GM19240 (cell line): ENCODE measurements at regions not wholly inside any gene's neighbourhood (a gene's known extent, or its start where the extent isn't known, plus 50 kb on each side); places are given as distances from the start of the nearest gene placed in this dataset.
"Not testable (repeated sequence)": the region's sequence is repeated elsewhere in the genome, so short reads cannot be mapped to it uniquely, and the experiment has no call there.

Experiments used
- DNase-seq: peaks from one replicate; pipeline ENCODE4 v3.0.0; 2011; ENCODE audit warnings: low spot score; ENCODE audit not compliant: insufficient read length

- DNase-seq: no peak
Measured at GRCh38 chr7:10439027-10439426, 534.6 kb upstream of the PHF14 start.

DNA sequence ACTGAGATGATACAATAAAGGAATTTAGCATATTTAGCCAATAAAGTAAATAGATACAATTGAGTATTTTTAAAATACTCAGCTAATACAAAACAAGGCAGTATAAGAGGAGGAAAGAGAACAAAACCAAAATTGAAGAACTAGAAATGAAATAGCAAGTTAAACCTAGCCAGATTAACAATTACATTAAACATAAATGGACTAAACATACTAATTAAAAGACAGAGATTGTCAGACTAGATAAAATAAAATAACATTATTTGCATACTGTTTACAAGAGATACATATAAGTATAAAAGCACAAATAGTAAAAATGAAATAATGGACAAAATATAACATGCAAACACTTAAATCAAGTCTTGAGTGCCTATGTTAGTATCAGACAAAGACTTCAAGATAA is 517.7 kb upstream of the PHF14 start:
- no peak for DNase-seq

DNA sequence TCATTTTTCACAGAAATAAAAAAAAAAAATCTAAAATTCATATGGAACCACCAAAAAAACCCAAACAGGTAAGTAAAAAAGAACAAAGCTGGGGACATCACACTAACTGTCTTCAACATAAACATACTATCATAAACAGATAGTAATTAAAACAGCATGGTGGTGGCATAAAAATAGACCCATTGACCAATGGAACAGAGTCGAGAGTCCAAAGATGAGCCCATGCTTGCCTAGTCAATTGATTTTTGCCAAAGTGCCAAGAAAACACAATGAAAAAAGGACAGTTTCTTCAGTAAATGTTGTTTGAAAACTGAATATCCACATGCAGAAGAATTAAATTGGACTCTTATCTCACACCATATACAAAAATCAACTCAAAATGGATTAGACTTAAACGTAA is 513.2 kb upstream of the PHF14 start:
- no peak for DNase-seq

- no peak for DNase-seq
Measured at GRCh38 chr7:10463701-10464100, 510.0 kb upstream of the PHF14 start.

- not testable (repeated sequence) for DNase-seq
Measured at GRCh38 chr7:10465536-10465935, 508.1 kb upstream of the PHF14 start.

- no peak for DNase-seq
Measured at GRCh38 chr7:10468908-10469307, 504.8 kb upstream of the PHF14 start.

GRCh38 chr7:10469476-10469875 is 504.2 kb upstream of the PHF14 start:
- DNase-seq: no peak

DNA sequence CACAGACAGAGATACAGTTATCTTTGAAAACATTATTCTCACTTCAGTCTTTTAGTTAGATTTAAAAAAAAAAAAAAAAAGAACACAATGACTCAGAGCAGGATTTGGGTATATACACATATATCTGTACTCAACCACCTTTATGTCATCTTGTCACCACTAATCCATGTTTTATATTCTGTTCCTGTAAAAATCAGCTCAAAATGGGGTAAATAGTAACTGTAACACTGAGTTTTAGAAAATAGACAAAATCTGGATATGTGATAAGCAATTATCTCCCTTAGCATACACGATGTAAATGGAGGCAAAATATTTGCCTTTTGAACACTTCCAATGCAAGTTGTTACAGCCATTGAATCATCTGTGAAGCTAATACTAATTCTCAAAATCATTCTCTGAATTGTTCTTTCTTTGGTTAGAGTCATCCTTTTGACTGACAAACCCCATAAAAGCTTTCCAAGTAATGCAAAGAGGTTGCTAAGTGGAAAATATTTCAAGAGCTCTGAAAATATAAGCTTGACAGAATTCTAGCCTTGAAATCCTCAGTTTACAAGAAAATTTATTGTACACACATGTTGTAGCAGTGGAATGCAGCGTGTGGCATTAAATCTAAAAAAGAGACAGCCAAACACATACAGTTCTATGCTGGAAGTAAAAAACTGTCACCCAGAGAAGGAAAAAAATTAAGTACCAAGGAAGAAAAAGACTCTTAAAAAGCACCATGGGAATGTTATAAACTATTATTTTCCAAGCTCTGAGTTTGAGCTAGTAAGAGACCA is 502.2 kb upstream of the PHF14 start:
- no peak for DNase-seq

GRCh38 chr7:10472115-10472514 is 501.6 kb upstream of the PHF14 start:
- DNase-seq: no peak

DNA sequence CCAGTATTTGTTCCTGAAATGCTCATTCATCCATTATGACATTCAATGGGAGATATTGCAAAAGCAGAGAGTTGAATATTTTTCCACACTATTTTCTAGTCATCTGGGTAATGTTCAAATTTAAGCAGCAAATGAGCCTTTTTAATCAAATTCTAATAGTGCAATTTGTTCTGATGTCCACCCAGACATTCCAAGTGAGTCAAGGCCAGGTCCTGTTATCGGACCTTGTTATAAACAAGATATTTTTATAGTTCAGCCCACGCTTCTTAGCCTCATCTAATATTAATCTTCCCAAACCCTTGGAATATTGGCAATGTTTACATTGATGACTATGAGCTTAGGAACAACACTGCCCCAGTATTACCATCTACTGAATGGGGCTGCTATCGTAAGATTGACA is 500.1 kb upstream of the PHF14 start:
- no peak for DNase-seq

GRCh38 chr7:10474048-10474447 is 499.6 kb upstream of the PHF14 start:
- no peak for DNase-seq

DNA sequence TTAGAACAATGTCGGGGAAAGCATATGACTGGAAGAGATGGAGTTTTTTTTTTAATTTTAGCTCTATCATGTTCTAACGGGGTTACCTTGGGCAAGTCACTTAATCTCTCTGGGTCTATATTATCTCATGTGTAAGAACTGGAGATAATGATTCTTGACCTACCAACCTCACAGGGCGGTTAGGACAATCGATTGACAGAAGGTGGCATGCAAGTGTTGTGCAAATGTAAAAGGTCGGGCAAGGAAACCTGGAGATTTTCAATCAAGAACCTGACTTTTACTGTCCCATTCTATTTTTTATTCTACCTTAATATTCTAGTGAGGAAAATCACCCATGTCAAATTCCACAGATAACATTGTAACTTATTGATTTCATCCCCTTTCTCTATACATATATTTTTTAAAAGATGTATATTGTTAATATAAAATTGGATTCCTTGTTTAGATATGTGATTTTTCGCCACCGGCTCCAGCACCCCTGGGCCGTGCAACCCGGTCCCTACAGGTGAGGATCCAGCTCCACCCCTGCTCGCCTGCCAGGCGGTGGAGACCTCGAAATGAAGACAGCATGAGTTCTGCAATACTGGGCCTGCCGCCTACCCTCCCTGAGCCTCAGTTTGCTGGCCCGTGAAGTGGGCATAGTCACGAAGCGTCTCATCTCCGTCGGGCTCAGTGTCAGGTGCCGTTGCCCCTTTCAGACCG is 497.6 kb upstream of the PHF14 start:
- DNase-seq: no peak

DNA sequence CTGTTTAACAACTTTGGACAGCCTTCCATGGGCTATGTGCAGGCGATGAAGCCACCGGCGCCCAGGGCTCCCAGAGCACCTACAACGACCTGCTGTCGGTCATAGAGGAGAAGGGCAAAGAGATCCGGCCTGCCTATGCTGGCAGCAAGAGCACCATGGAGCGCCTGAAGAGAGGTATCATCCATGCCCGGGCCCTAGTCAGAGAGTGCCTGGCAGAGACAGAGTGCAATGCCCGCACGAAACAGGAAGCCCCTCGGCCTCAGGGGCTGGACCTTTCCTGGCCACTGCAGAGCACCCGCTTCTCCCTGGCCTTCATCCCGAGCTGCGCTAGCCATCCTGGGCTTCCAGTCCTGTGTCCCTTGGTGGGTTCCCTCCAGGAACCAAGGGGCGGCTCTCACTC is 497.0 kb upstream of the PHF14 start:
- no peak for DNase-seq

GRCh38 chr7:10483671-10484070 is 490.0 kb upstream of the PHF14 start:
- DNase-seq: no peak

DNA sequence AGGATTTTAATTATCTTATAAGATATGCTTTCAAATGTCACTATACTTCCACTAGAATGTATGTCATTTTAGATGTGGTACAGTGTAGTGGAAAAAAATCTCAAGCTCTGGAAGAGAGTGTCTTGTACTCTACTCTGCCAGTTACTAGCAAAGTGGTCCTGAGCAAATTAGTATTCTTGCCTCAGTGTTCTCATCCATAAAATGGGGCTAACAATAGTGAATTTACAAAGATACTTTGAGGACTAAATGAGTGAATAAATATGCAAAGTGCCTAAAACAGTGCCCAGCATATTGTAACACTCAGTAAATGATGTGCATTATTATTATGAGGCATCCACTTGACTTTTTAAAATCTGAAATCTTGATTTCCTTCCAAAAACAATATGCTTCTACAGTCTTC is 488.9 kb upstream of the PHF14 start:
- no peak for DNase-seq

DNA sequence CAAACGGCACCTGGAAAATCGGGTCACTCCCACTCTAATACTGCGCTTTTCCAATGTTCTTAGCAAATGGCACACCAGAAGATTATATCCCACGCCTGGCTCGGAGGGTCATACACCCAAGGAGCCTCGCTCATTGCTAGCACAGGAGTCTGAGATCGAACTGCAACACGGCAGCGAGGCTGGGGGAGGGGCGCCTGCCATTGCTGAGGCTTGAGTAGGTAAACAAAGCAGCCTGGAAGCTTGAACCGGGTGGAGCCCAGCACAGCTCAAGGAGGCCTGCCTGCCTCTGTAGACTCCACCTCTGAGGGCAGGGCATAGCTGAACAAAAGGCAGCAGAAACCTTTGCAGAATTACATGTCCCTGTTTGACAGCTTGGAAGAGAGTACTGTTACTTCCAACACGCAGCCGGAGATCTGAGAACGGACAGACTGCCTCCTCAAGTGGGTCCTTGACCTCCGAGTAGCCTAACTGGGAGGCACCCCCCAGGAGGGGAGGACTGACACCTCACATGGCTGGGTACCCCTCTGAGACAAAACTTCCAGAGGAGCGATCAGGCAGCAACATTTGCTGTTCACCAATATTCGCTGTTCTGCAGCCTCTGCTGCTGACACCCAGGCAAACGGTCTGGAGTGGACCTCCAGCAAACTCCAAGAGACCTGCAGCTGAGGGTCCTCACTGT is 472.3 kb upstream of the PHF14 start:
- not testable (repeated sequence) for DNase-seq

DNA sequence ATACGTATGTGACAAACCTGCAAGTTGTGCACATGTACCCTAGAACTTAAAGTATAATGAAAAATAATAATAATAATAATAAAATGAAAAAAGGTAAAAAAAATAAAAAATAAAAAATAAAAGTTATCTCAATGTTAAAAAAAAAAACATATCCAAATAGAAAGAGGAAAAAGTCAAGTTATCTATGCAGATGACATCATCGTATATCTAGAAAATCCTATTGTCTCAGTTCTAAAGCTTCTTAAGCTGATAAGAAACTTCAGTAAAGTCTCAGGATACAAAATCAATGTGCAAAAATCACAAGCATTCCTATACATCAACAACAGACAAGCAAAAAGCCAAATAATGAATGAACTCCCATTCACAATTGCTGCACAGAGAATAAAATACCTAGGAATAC is 466.6 kb upstream of the PHF14 start:
- DNase-seq: no peak

DNA sequence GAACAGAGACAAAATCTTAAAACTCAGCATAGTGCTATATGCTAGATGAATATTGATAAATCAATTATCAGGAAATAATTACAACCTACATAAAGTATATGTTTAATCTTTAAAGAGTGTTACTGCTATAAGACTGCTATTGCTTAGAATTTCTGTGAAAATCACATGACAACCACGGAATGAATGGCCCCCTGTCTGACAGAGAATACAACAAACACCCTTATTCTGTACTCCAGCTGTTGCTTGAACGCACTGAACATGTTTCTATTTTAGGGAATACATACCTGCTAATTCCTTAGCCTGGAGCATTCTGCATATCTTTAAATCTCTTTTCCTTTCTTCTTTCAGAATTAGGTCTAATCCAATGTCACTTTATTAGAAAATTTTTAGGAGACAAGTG is 452.4 kb upstream of the PHF14 start:
- DNase-seq: no peak

- DNase-seq: not testable (repeated sequence)
Measured at GRCh38 chr7:10533429-10533828, 440.2 kb upstream of the PHF14 start.

DNA sequence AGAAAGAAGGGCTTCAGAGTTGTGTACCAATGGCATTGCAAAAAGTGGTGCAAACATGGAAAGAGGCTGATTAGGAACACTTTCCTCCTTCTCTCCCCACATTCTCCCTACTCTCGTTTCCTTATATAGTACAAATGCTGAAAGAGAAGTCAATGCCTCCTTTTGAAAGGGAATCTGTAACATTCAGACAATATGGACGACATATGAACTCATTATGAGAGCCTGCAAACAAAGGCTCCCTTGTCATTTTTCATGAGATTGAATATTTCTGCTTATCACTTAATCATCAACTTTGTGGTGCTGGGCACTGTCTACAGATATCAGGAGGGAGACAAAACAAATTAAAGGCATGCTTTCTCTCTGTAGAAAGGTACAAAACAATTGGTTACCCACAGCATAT is 437.1 kb upstream of the PHF14 start:
- no peak for DNase-seq

- no peak for DNase-seq
Measured at GRCh38 chr7:10537764-10538163, 435.9 kb upstream of the PHF14 start.

GRCh38 chr7:10557375-10557774 is 416.3 kb upstream of the PHF14 start:
- DNase-seq: no peak

- DNase-seq: no peak
Measured at GRCh38 chr7:10560497-10560896, 413.2 kb upstream of the PHF14 start.
